ENCODE measurements at regions not wholly inside any gene's neighbourhood (a gene's known extent, or its start where the extent isn't known, plus 50 kb on each side); places are given as distances from the start of the nearest gene placed in this dataset.

GRCh38 chr5:86500947-86501346, 116.8 kb upstream of the COX7C start:
- Histone ChIP-seq H3K36me3 (ENCODE audit: control insufficient read depth in 2 of 4, insufficient read depth in 4 of 4, low read length in 3 of 4) (no peaks in the 10 kb centered on the region), H3K27ac (ENCODE audit: low read depth, low read length) (no peak overlapping the region), H2BK120ac (replicated peaks; ENCODE audit: low read depth, low read length) (no peak overlapping the region), H3K79me2 (ENCODE audit: control insufficient read depth in 1 of 2, insufficient read depth in 2 of 2, low read length in 2 of 2) (no peaks in the 10 kb centered on the region), H2BK20ac (ENCODE audit: low read length) (no peak overlapping the region), H2AK5ac (ENCODE audit: low read depth, low read length) (no peak overlapping the region), H2BK15ac (ENCODE audit: low read length) (no peak overlapping the region), H3K23ac (ENCODE audit: insufficient read length) (no peak overlapping the region), H3K4me1 (replicated peaks in 1 of 4; ENCODE audit: control insufficient read depth in 3 of 4, insufficient read depth in 4 of 4, low read length in 3 of 4) (no peaks in the 10 kb centered on the region), H3K79me1 (ENCODE audit: low read depth, low read length) (no peaks in the 10 kb centered on the region), H3K4me3 (ENCODE audit: extremely low read depth in 1 of 4, insufficient read depth in 2 of 4, low read depth in 3 of 4, low read length in 4 of 4) (no peak overlapping the region), H2BK5ac (ENCODE audit: low read depth, low read length) (no peak overlapping the region), H3K23me2 (ENCODE audit: low read depth, low read length) (no peaks in the 10 kb centered on the region), H3K9me3 (ENCODE audit: insufficient read depth in 2 of 2, low read depth in 1 of 2, low read length in 1 of 2) (no peaks in the 10 kb centered on the region), H3K27me3 (replicated peaks in 1 of 4; ENCODE audit: control insufficient read depth in 3 of 4, extremely low read depth in 1 of 4, insufficient read depth in 3 of 4, low read length in 3 of 4) (no peaks in the 10 kb centered on the region), H3K4ac (replicated peaks; ENCODE audit: insufficient read length, low read depth, low read length) (no peak overlapping the region), H3K56ac (replicated peaks; ENCODE audit: insufficient read length, low read depth, low read length) (no peak overlapping the region), H4K20me1 (replicated peaks in 1 of 2; ENCODE audit: control insufficient read depth in 1 of 2, insufficient read depth in 2 of 2, low read length in 2 of 2) (no peaks in the 10 kb centered on the region), H3K4me2 (ENCODE audit: insufficient read depth in 1 of 2, low read depth in 2 of 2, low read length in 2 of 2) (no peak overlapping the region), H2BK12ac (ENCODE audit: low read depth, low read length) (no peak overlapping the region), H3K18ac (ENCODE audit: extremely low read depth, low read length) (no peak overlapping the region), H4K91ac (replicated peaks; ENCODE audit: insufficient read length, low read length) (no peak overlapping the region), H3K14ac (ENCODE audit: insufficient read length) (no peak overlapping the region), H2AFZ (ENCODE audit: low read length) (no peak overlapping the region), H3K9ac (replicated peaks in 1 of 4; ENCODE audit: extremely low read depth in 1 of 4, low read depth in 3 of 4, low read length in 3 of 4) (no peak overlapping the region), H4K5ac (ENCODE audit: insufficient read length, low read depth, low read length) (no peak overlapping the region), H4K8ac (ENCODE audit: extremely low read depth, insufficient read depth, low read length) (no peak overlapping the region)
- DNase-seq (ENCODE audit: low read depth in 1 of 2, low spot score in 2 of 2) = no peak
- TF ChIP-seq KDM1A (IDR thresholded peaks at IDR 0.05; ENCODE audit: borderline replicate concordance, low read length) = no peak
- peak; percentile 62 to 69 for TF ChIP-seq RAD21 (IDR thresholded peaks at IDR 0.05 in 1 of 2, conservative IDR thresholded peaks at IDR 0.05 in 1 of 2; ENCODE audit: low read depth in 2 of 2, low read length in 2 of 2)
- TF ChIP-seq SIRT6 (IDR thresholded peaks at IDR 0.05; ENCODE audit: low read length) = no peak
- no peak for TF ChIP-seq ATF2 (IDR thresholded peaks at IDR 0.05; ENCODE audit: low read length)
- TF ChIP-seq CTCF (IDR thresholded peaks at IDR 0.05; ENCODE audit: control extremely low read depth in 1 of 3, insufficient read depth in 1 of 3, low read depth in 1 of 3, low read length in 3 of 3) = peak in 2 of 3 experiments; percentile 27 to 45; a peak in 2 of 4 replicates
- TF ChIP-seq TBP (IDR thresholded peaks at IDR 0.05; ENCODE audit: low read depth, low read length) = no peak
- WGBS, 2 experiments (ENCODE audit: extremely low coverage in 1 of 2, insufficient coverage in 1 of 2, insufficient read length in 1 of 2, insufficient replicate concordance in 2 of 2, low coverage in 1 of 2, low lambda C conversion rate in 2 of 2, missing lambda C conversion rate in 1 of 2) = 83% methylated on average over 1 of the region's 1 CpG; no CpG with 5 or more reads in 1 of the 2 experiments
- CTCF ChIA-PET (ENCODE audit: partially characterized antibody) = no interaction called here
- FAIRE-seq = peak; percentile 82
- POLR2A ChIA-PET (ENCODE audit: partially characterized antibody) = no interaction called here

All from H1 (cell line).